Stomach (tissue), 4 donors: ENCODE measurements at regions not wholly inside any gene's neighbourhood (a gene's known extent, or its start where the extent isn't known, plus 50 kb on each side); places are given as distances from the start of the nearest gene placed in this dataset.

ENCODE experiments used
- EP300 ChIP-seq: sonication (generic); formaldehyde crosslinking; IDR thresholded peaks from one replicate; pipeline ENCODE4 v1.6.1; 2017; ENCODE audit warnings: antibody characterized with exemption
- POLR2A ChIP-seq, 4 donors: fragments of 450-650 bp; IDR thresholded peaks; one replicate each; pipeline ENCODE4 v1.6.1; 2016; ENCODE audit warnings: antibody characterized with exemption in 4 of 4, control low read depth in 2 of 4, mild to moderate bottlenecking in 1 of 4, moderate library complexity in 1 of 4
- POLR2AphosphoS5 ChIP-seq, 3 donors: sonication (generic); formaldehyde crosslinking; IDR thresholded peaks; one replicate each; pipeline ENCODE4 v1.6.1; 2016; ENCODE audit warnings: antibody characterized with exemption in 3 of 3
- TF ChIP-seq, protein P1 (sequence below), 7 experiments: fragments of 450-650 bp in 4 of 7; fragments of 200-600 bp in 3 of 7; sonication (generic) in 3 of 7; IDR thresholded peaks; one replicate each; pipeline ENCODE4 v1.5.1; 2016 to 2019; ENCODE audit warnings: antibody characterized with exemption in 7 of 7, control low read depth in 2 of 7, mild to moderate bottlenecking in 1 of 7

GRCh38 chr2:105509269-105510086 is 110.6 kb upstream of the FHL2 start:
- no peak for TF ChIP-seq POLR2AphosphoS5 (IDR thresholded peaks at IDR 0.05)
- TF ChIP-seq, protein P1, sequence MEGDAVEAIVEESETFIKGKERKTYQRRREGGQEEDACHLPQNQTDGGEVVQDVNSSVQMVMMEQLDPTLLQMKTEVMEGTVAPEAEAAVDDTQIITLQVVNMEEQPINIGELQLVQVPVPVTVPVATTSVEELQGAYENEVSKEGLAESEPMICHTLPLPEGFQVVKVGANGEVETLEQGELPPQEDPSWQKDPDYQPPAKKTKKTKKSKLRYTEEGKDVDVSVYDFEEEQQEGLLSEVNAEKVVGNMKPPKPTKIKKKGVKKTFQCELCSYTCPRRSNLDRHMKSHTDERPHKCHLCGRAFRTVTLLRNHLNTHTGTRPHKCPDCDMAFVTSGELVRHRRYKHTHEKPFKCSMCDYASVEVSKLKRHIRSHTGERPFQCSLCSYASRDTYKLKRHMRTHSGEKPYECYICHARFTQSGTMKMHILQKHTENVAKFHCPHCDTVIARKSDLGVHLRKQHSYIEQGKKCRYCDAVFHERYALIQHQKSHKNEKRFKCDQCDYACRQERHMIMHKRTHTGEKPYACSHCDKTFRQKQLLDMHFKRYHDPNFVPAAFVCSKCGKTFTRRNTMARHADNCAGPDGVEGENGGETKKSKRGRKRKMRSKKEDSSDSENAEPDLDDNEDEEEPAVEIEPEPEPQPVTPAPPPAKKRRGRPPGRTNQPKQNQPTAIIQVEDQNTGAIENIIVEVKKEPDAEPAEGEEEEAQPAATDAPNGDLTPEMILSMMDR (IDR thresholded peaks at IDR 0.05) = no peak
- no peak for TF ChIP-seq POLR2A (IDR thresholded peaks at IDR 0.05)
- no peak for TF ChIP-seq EP300
